HEK293T (cell line): ENCODE measurements at regions not wholly inside any gene's neighbourhood (a gene's known extent, or its start where the extent isn't known, plus 50 kb on each side); places are given as distances from the start of the nearest gene placed in this dataset.

ENCODE experiments used
- CTCF ChIA-PET: fragments of 350-600 bp; formaldehyde crosslinking; extraction: SDS; loops from one replicate; lab custom pipeline; 2021; ENCODE audit warnings: antibody characterized with exemption, inconsistent platforms; lab: Yijun Ruan, JAX
- POLR2A ChIA-PET: fragments of 350-600 bp; formaldehyde crosslinking; extraction: SDS; loops from one replicate; lab custom pipeline; 2020; ENCODE audit warnings: antibody characterized with exemption, inconsistent platforms; lab: Yijun Ruan, JAX
- DNase-seq: peaks from one replicate; pipeline ENCODE4 v3.0.0; 2012; ENCODE audit warnings: mixed read lengths; ENCODE audit errors: extremely low spot score
- ARNT ChIP-seq: fragments of 450-650 bp; IDR thresholded peaks from 2 replicates; pipeline ENCODE4 v1.6.1; 2017; ENCODE audit warnings: mild to moderate bottlenecking
- BHLHE40 ChIP-seq: fragments of 450-650 bp; IDR thresholded peaks from 2 replicates; pipeline ENCODE4 v1.6.1; 2016; ENCODE audit warnings: mild to moderate bottlenecking, moderate library complexity, borderline replicate concordance
- CTBP1 ChIP-seq: fragments of 450-650 bp; IDR thresholded peaks from 2 replicates; pipeline ENCODE4 v1.6.1; 2016; ENCODE audit warnings: borderline replicate concordance
- ELF4 ChIP-seq: fragments of 450-650 bp; IDR thresholded peaks from 2 replicates; pipeline ENCODE4 v1.6.1; 2017; ENCODE audit warnings: antibody characterized with exemption
- FOXA1 ChIP-seq: fragments of 450-650 bp; IDR thresholded peaks from 2 replicates; pipeline ENCODE4 v1.6.1; 2016; ENCODE audit warnings: mild to moderate bottlenecking
- FOXK2 ChIP-seq: fragments of 450-650 bp; IDR thresholded peaks from 2 replicates; pipeline ENCODE4 v1.6.1; 2016; ENCODE audit warnings: mild to moderate bottlenecking
- FOXM1 ChIP-seq: fragments of 450-650 bp; IDR thresholded peaks from 2 replicates; pipeline ENCODE4 v1.6.1; 2017; ENCODE audit warnings: mild to moderate bottlenecking, borderline replicate concordance
- HDGF ChIP-seq: fragments of 450-650 bp; IDR thresholded peaks from 2 replicates; pipeline ENCODE4 v1.6.1; 2017; ENCODE audit warnings: antibody characterized with exemption, borderline replicate concordance
- L3MBTL2 ChIP-seq: fragments of 450-650 bp; conservative IDR thresholded peaks from 2 replicates; pipeline ENCODE4 v1.6.1; 2016; ENCODE audit warnings: mild to moderate bottlenecking
- LEF1 ChIP-seq: fragments of 450-650 bp; IDR thresholded peaks from 2 replicates; pipeline ENCODE4 v1.6.1; 2017; ENCODE audit warnings: mild to moderate bottlenecking, borderline replicate concordance
- NFRKB ChIP-seq: fragments of 450-650 bp; IDR thresholded peaks from 2 replicates; pipeline ENCODE4 v1.6.1; 2016; ENCODE audit warnings: mild to moderate bottlenecking, moderate library complexity
- SP1 ChIP-seq: fragments of 450-650 bp; IDR thresholded peaks from 2 replicates; pipeline ENCODE4 v1.6.1; 2017
- SUZ12 ChIP-seq: fragments of 450-650 bp; IDR thresholded peaks from 2 replicates; pipeline ENCODE4 v1.6.1; 2016; ENCODE audit warnings: mild to moderate bottlenecking
- TARDBP ChIP-seq: fragments of 450-650 bp; IDR thresholded peaks from 2 replicates; pipeline ENCODE4 v1.6.1; 2016
- ZNF384 ChIP-seq: fragments of 450-650 bp; IDR thresholded peaks from 2 replicates; pipeline ENCODE4 v1.6.1; 2016
- TF ChIP-seq, protein P1 (sequence below): fragments of 450-650 bp; IDR thresholded peaks from 2 replicates; pipeline ENCODE4 v1.6.1; 2016

DNA sequence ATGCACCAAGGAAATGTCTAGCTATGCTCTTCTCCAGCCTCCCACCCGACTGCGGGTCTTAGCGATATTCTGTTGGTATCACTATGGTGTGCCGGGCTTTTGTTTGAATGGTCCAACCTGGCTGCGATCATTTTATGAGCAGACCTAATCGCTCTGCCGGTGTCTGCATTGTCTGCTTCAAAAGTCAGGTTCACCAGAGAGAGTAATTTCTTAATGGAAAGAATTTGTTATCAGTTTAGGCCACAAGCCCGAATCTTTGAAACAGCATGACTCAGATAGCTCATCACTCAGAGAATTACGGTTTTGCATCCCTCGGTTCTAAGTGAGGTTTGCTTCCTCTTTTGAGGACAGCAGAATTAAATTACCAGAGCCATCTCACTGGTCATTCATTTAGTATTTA is 521.0 kb upstream of the ARID1B start:
- POLR2A ChIA-PET: no interaction called here
- no peak for TF ChIP-seq LEF1
- no peak for TF ChIP-seq FOXM1
- TF ChIP-seq ARNT: no peak
- TF ChIP-seq NFRKB: no peak
- TF ChIP-seq, protein P1, sequence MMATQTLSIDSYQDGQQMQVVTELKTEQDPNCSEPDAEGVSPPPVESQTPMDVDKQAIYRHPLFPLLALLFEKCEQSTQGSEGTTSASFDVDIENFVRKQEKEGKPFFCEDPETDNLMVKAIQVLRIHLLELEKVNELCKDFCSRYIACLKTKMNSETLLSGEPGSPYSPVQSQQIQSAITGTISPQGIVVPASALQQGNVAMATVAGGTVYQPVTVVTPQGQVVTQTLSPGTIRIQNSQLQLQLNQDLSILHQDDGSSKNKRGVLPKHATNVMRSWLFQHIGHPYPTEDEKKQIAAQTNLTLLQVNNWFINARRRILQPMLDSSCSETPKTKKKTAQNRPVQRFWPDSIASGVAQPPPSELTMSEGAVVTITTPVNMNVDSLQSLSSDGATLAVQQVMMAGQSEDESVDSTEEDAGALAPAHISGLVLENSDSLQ: no peak
- no peak for TF ChIP-seq SP1
- TF ChIP-seq CTBP1: no peak
- no peak for TF ChIP-seq HDGF
- no peak for TF ChIP-seq L3MBTL2
- no peak for TF ChIP-seq FOXK2
- TF ChIP-seq TARDBP: no peak
- no peak for TF ChIP-seq FOXA1
- no peak for TF ChIP-seq ZNF384
- TF ChIP-seq SUZ12: no peak
- no peak for TF ChIP-seq ELF4
- DNase-seq: no peak
- CTCF ChIA-PET: no interaction called here

DNA sequence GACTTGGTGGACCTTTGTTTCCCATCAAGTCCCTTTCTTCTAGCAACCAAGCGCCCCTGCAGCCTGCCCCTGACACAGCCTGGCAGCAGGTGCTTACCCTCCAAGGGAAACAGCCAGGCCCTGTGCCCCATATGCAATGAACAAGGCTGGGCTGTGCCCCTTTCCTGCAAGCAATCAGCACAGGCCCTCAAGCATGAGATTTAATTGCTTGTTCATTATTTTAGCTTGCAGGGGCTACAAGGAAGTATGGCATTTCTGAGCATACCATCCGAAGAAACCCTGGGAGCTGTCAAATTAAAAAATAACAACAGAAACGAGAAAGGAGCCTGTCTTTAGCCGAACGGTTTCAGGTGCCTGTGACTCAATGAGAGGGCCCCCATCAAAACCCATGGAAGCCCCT is 522.9 kb upstream of the ARID1B start:
- no peak for DNase-seq
- POLR2A ChIA-PET: no interaction called here
- CTCF ChIA-PET: no interaction called here
- no peak for TF ChIP-seq TARDBP
- TF ChIP-seq ZNF384: no peak
- no peak for TF ChIP-seq SUZ12
- TF ChIP-seq NFRKB: no peak
- TF ChIP-seq LEF1: no peak
- no peak for TF ChIP-seq L3MBTL2
- no peak for TF ChIP-seq FOXM1
- TF ChIP-seq, protein P1: no peak
- TF ChIP-seq FOXA1: no peak
- no peak for TF ChIP-seq HDGF
- TF ChIP-seq BHLHE40: no peak
- no peak for TF ChIP-seq FOXK2
- TF ChIP-seq ARNT: no peak
- TF ChIP-seq CTBP1: no peak
- TF ChIP-seq ELF4: no peak
- TF ChIP-seq SP1: no peak

DNA sequence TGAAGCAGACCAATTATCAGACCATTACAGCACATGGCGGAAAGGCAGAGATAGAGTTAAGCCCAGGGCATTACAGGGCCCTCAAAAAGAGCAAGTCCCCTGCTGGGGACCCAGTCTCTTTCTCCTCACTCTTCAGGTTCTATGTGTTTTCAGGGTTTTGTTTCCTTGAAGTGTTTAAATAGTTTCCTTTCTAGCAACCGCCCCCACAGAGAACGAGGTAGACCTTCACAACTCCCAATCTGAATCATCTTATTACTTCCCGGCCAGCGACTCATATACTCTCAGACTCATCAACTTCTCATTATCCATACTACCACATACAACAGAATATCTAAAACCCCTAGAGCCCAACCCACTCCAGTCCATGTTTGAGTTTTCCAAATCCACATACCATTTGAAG is 526.6 kb upstream of the ARID1B start:
- DNase-seq: no peak
- ChIA-PET POLR2A (no interaction called here), CTCF (no interaction called here)
- TF ChIP-seq FOXA1: no peak
- TF ChIP-seq ZNF384: no peak
- no peak for TF ChIP-seq TARDBP
- TF ChIP-seq, protein P1: no peak

DNA sequence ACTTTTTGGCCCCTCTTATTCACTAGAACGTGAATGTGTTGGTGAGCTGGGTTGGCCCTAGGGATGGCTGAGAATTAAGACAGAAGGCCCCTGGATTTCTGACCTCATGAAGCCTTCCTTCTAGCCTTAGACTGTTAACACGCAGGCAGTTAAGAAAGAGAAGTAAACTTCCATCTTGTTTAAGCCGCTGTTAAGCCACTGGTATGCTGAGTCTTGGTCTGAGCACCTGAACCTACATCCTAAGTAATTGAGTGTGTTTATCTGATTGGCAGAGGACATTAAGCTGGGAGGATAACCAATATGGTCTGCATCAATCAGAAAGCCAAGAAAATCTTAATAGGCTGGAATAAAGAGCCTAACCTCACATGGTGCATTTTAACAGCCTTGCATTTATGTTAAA is 535.0 kb upstream of the ARID1B start:
- no peak for DNase-seq
- TF ChIP-seq ELF4 (no peak), SUZ12 (no peak), TARDBP (no peak)
- ChIA-PET CTCF (no interaction called here), POLR2A (no interaction called here)

DNA sequence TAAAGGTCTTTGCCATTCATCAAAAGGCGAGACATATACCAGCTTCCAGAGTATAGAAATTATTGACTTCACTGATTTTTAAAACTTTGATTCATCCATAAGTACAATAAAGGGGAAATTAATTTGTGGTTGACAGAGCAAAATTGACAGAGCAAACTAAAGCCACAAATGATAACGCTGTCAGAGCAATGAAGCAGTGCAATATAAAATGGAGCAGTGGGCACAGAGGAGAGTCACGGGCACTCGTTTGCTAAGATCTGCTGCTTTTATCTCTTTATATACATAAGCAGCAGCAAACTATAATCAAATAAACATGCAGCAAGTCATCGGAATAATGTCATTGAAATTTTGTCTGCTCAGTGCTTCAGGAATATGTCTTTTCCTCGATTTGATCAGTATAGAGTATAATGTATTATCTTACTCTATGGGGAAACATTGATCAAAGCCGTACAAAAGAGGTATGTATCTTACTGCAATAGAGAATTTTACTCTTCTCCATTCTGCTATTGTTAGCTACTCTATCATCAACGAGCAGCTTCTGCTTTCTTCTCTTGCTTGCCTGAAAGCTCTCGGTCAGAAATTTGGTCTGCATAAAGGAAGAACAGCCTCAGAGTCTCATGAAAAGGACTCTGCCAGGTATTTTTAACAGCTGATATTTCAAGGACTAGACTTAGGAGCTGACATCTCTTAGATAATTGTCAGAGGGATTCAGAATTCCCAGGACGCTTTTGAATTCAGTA is 546.0 kb upstream of the ARID1B start:
- ChIA-PET POLR2A (no interaction called here), CTCF (no interaction called here)

More for the DNA sequence above, 546.0 kb upstream of the ARID1B start:
- no peak for DNase-seq
- TF ChIP-seq CTBP1 (no peak), FOXK2 (no peak), SP1 (no peak), BHLHE40 (no peak), FOXM1 (no peak), ARNT (no peak), SUZ12 (no peak), ELF4 (no peak), ZNF384 (no peak), HDGF (no peak), NFRKB (no peak), FOXA1 (no peak), LEF1 (no peak), L3MBTL2 (no peak)
- TF ChIP-seq, protein P1: no peak
